WERI-Rb-1 (cell line): ENCODE measurements at regions not wholly inside any gene's neighbourhood (a gene's known extent, or its start where the extent isn't known, plus 50 kb on each side); places are given as distances from the start of the nearest gene placed in this dataset.

Source experiments
- DNase-seq: peaks from one replicate; pipeline ENCODE4 v3.0.0-alpha.2; 2020
- H3K27ac ChIP-seq: fragments of 250-450 bp; sonication (Bioruptor Pico); 2 replicates; pipeline ENCODE4 v1.5.1; 2020; ENCODE audit warnings: mild to moderate bottlenecking, moderate library complexity
- H3K27me3 ChIP-seq: fragments of 250-450 bp; sonication (Bioruptor Pico); 2 replicates; pipeline ENCODE4 v1.5.1; 2021; ENCODE audit warnings: mild to moderate bottlenecking, low read depth, moderate library complexity; ENCODE audit not compliant: insufficient read depth, severe bottlenecking
- H3K36me3 ChIP-seq: fragments of 250-450 bp; sonication (Bioruptor Pico); 2 replicates; pipeline ENCODE4 v1.5.1; 2020; ENCODE audit warnings: mild to moderate bottlenecking, moderate library complexity
- H3K4me3 ChIP-seq: 2 replicates; pipeline ENCODE4 v1.5.1; 2011; ENCODE audit warnings: low read depth, mild to moderate bottlenecking, control low read depth, low read length
- H3K9me3 ChIP-seq: fragments of 250-450 bp; sonication (Bioruptor Pico); 2 replicates; pipeline ENCODE4 v1.5.1; 2021; ENCODE audit warnings: mild to moderate bottlenecking, moderate library complexity; ENCODE audit not compliant: severe bottlenecking
- CTCF ChIP-seq: IDR thresholded peaks from 2 replicates; pipeline ENCODE4 v1.5.1; 2011; ENCODE audit warnings: low read depth, mild to moderate bottlenecking, control low read depth, inconsistent platforms, low read length

- peaks cover 7% of the 10 kb centered on the region for H3K9me3 ChIP-seq
- DNase-seq: no peak
- no peak overlapping the region for H3K4me3 ChIP-seq
- H3K36me3 ChIP-seq: no peaks in the 10 kb centered on the region
- no peak for TF ChIP-seq CTCF
- no peak overlapping the region for H3K27ac ChIP-seq
- H3K27me3 ChIP-seq: peaks cover 84% of the 10 kb centered on the region
These were observed 68.3 kb upstream of the GJB5 start for GRCh38 chr1:34686531-34686930.

- Histone ChIP-seq H3K27ac (no peak overlapping the region), H3K36me3 (no peaks in the 10 kb centered on the region), H3K27me3 (peaks cover 84% of the 10 kb centered on the region), H3K4me3 (no peak overlapping the region), H3K9me3 (peaks cover 7% of the 10 kb centered on the region)
- TF ChIP-seq CTCF: no peak
- DNase-seq: no peak
These were observed 66.7 kb upstream of the GJB5 start for GRCh38 chr1:34688006-34688741.

DNA sequence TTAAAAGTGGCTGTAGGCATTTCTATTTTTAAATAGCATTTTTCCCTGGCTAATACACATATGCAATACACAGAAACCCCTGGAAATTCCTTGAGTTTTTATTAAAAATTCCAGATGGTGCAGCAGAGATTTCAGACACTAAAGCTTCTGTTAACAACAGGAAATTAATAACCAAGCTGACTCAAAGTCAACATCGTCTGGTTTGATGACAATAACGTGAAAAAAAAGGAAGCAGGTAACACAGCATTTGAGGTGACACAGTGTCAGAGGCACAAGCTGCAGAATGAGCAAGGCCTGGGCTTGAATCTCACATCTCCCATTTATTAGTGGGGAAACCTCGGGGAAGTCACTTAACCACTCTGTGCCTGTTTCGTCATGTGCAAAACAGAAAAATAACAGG lies 64.6 kb upstream of the GJB5 start:
- no peak for DNase-seq
- H3K27me3 ChIP-seq: peaks cover 84% of the 10 kb centered on the region
- H3K9me3 ChIP-seq: peaks cover 8% of the 10 kb centered on the region
- no peak overlapping the region for H3K27ac ChIP-seq
- no peaks in the 10 kb centered on the region for H3K36me3 ChIP-seq
- no peak for TF ChIP-seq CTCF
- H3K4me3 ChIP-seq: no peak overlapping the region

DNA sequence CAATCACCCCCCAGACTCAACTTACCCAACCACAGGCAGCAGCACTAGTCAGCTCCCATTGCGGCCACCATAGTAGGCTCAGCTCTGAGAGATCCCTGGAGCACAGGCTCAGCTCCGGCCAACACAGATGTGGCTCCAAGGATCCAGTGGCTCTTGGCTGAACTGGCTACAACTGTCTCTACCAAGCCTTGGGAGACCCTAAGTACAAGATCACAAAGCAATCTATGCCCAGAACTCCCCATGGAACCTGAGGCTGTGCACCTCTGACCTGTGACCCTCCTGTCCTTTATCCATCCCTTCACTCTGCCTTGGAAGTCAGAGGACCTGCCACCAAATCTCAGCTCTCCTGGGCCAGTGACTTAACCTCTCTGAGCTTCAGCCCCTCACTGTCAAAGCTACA lies 61.8 kb upstream of the GJB5 start:
- TF ChIP-seq CTCF: no peak
- Histone ChIP-seq H3K9me3 (peaks cover 2% of the 10 kb centered on the region), H3K36me3 (no peaks in the 10 kb centered on the region), H3K4me3 (no peak overlapping the region), H3K27me3 (peaks cover 94% of the 10 kb centered on the region), H3K27ac (no peak overlapping the region)
- DNase-seq: no peak

GRCh38 chr1:34694383-34694782 lies 60.5 kb upstream of the GJB5 start:
- Histone ChIP-seq H3K36me3 (no peaks in the 10 kb centered on the region), H3K27me3 (peaks cover 96% of the 10 kb centered on the region), H3K4me3 (no peak overlapping the region), H3K27ac (no peak overlapping the region), H3K9me3 (peaks cover 2% of the 10 kb centered on the region)
- no peak for DNase-seq
- TF ChIP-seq CTCF: no peak

DNA sequence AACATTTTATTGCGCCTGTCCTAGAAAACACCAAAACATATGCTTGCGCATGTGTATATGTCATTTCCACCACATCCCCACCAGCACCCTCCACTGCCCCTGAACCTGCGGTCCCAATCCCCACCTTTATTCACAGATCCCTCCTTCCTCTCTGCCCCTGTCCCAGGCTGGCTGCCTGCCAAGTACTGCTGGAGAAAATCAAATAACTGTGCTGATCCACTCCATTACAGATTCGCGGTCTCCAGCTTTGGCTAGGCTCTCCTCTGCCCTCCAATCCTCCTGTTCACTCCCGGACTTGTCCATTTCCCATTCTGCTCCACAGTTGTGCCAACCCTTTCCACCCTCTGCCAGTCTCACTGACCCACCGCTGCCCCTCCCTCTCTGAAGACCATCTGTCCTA lies 59.3 kb upstream of the GJB5 start:
- H3K36me3 ChIP-seq: no peaks in the 10 kb centered on the region
- H3K27ac ChIP-seq: no peak overlapping the region
- H3K9me3 ChIP-seq: peaks cover 2% of the 10 kb centered on the region
- peaks cover 98% of the 10 kb centered on the region for H3K27me3 ChIP-seq
- H3K4me3 ChIP-seq: no peak overlapping the region
- DNase-seq: no peak
- TF ChIP-seq CTCF: no peak
